Activated CD4-positive, alpha-beta memory T cell treated with anti-CD3 and anti-CD28 coated beads for 36 hours (primary cell): ENCODE measurements at regions not wholly inside any gene's neighbourhood (a gene's known extent, or its start where the extent isn't known, plus 50 kb on each side); places are given as distances from the start of the nearest gene placed in this dataset.
"Not testable (repeated sequence)": the region's sequence is repeated elsewhere in the genome, so short reads cannot be mapped to it uniquely, and the experiment has no call there.

Experiments
- CTCF ChIA-PET: fragments of 350-600 bp; sonication (Branson Sonifier 250); formaldehyde crosslinking; loops from one replicate; lab custom pipeline; 2021; ENCODE audit warnings: antibody characterized with exemption, inconsistent platforms; lab: Charles Lee
- POLR2A ChIA-PET: fragments of 350-600 bp; sonication (Branson Sonifier 250); formaldehyde crosslinking; loops from one replicate; lab custom pipeline; 2021; ENCODE audit warnings: antibody characterized with exemption; lab: Charles Lee
- DNase-seq: peaks from one replicate; pipeline ENCODE4 v3.0.0-alpha.2; 2020
- H3K27ac Mint-ChIP-seq: one replicate; pipeline ENCODE4 v1.8.0; 2021; ENCODE audit warnings: mixed read lengths
- H3K27me3 Mint-ChIP-seq: one replicate; pipeline ENCODE4 v1.8.0; 2021; ENCODE audit warnings: mixed read lengths
- H3K36me3 Mint-ChIP-seq: one replicate; pipeline ENCODE4 v1.8.0; 2021; ENCODE audit warnings: mixed read lengths
- H3K4me1 Mint-ChIP-seq: one replicate; pipeline ENCODE4 v1.8.0; 2021; ENCODE audit warnings: low read depth, mixed read lengths
- H3K4me3 Mint-ChIP-seq: one replicate; pipeline ENCODE4 v1.8.0; 2021; ENCODE audit warnings: mild to moderate bottlenecking, mixed read lengths
- H3K9me3 Mint-ChIP-seq: one replicate; pipeline ENCODE4 v1.8.0; 2021; ENCODE audit warnings: mixed read lengths
- intact Hi-C: fragments of 100-400 bp; cut with micrococcal nuclease; formaldehyde crosslinking; loops from one replicate; pipeline ENCODE4 v1.15.1; 2023

DNA sequence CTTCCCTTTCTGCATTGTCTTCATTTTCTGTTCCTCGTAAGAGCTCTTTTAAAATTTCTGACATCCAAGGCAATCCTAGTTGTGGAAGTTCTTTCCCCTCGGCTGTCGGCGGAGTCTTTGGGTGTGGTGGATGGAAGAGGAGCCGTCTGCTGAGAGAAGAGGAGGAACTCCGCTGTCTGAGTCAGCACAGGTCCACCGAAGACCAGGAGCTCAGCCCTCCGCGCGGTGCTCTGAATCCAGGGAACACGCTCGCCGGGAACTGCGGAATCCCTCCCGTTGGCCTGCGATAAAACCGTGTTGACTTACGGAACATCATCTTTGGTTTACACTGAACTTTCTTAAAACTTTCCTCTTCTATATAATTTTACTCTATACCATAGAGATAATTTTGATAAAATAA is 100.7 kb upstream of the IRX4 start:
- H3K4me1 Mint-ChIP-seq: no peaks in the 10 kb centered on the region
- H3K9me3 Mint-ChIP-seq: no peaks in the 10 kb centered on the region
- POLR2A ChIA-PET: no interaction called here
- no peak overlapping the region for H3K27ac Mint-ChIP-seq
- intact Hi-C loops: no loop called here
- no peaks in the 10 kb centered on the region for H3K36me3 Mint-ChIP-seq
- no peak for DNase-seq
- no peak overlapping the region for H3K4me3 Mint-ChIP-seq
- CTCF ChIA-PET: no interaction called here
- peaks cover 22% of the 10 kb centered on the region for H3K27me3 Mint-ChIP-seq

DNA sequence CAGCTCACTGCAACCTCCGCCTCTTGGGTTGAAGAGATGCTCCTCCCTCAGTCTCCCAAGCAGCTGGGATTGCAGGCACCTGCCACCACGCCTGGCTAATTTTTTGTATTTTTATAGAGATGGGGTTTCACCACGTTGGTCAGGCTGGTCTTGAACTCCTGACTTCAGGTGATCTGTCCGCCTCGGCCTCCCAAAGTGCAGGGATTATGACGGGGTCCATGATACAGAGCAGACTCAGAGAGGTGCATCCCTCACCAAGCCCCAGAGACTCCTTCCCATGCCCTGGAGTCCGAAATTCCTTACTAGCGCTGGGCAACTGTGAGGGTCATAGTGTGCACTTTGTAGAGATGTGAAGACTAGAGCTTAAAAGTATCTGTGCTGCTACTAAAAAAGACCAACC is 99.8 kb upstream of the IRX4 start:
- peaks cover 22% of the 10 kb centered on the region for H3K27me3 Mint-ChIP-seq
- H3K9me3 Mint-ChIP-seq, H3K4me3 Mint-ChIP-seq, POLR2A ChIA-PET, H3K27ac Mint-ChIP-seq, H3K4me1 Mint-ChIP-seq, DNase-seq, CTCF ChIA-PET, intact Hi-C loops, H3K36me3 Mint-ChIP-seq: not testable (repeated sequence)

- no peaks in the 10 kb centered on the region for H3K36me3 Mint-ChIP-seq
- CTCF ChIA-PET: no interaction called here
- no peak for DNase-seq
- H3K9me3 Mint-ChIP-seq: no peaks in the 10 kb centered on the region
- H3K27ac Mint-ChIP-seq: no peak overlapping the region
- H3K27me3 Mint-ChIP-seq: peaks cover 34% of the 10 kb centered on the region
- intact Hi-C loops: no loop called here
- POLR2A ChIA-PET: no interaction called here
- H3K4me1 Mint-ChIP-seq: no peaks in the 10 kb centered on the region
- H3K4me3 Mint-ChIP-seq: no peak overlapping the region
These were observed 93.4 kb upstream of the IRX4 start for GRCh38 chr5:1975898-1976765.

- no peaks in the 10 kb centered on the region for H3K36me3 Mint-ChIP-seq
- intact Hi-C loops: no loop called here
- ChIA-PET POLR2A (no interaction called here), CTCF (no interaction called here)
- no peak overlapping the region for H3K4me3 Mint-ChIP-seq
- DNase-seq: no peak
- no peaks in the 10 kb centered on the region for H3K9me3 Mint-ChIP-seq
- no peaks in the 10 kb centered on the region for H3K4me1 Mint-ChIP-seq
- no peak overlapping the region for H3K27ac Mint-ChIP-seq
- H3K27me3 Mint-ChIP-seq: peaks cover 34% of the 10 kb centered on the region
These were observed 92.6 kb upstream of the IRX4 start for GRCh38 chr5:1975406-1975715.

GRCh38 chr5:1974501-1975405 is 92.0 kb upstream of the IRX4 start:
- H3K9me3 Mint-ChIP-seq: no peaks in the 10 kb centered on the region
- no peaks in the 10 kb centered on the region for H3K36me3 Mint-ChIP-seq
- H3K27ac Mint-ChIP-seq: no peak overlapping the region
- ChIA-PET POLR2A (no interaction called here), CTCF (no interaction called here)
- intact Hi-C loops: no loop called here
- peaks cover 34% of the 10 kb centered on the region for H3K27me3 Mint-ChIP-seq
- DNase-seq: no peak
- H3K4me1 Mint-ChIP-seq: no peaks in the 10 kb centered on the region
- no peak overlapping the region for H3K4me3 Mint-ChIP-seq

DNA sequence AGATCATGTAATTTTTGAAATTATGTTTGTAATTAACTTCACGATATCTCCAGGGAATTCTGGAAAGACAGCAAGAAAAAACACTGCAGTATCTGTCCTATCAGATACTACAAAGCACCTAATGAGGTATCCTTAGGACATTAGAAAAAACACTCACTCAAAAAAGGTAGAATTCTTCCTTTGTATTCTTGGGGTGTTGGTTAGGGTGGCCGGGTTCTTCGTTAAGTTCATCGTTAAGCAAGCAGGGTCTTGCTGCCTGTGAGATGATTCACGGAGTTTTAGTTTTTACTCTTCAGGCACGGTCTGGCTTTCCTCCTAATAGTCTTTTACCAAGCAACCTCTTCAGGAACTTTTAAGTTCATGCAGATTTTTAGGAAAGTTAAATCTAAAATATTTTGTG is 91.4 kb upstream of the IRX4 start:
- H3K27ac Mint-ChIP-seq: no peak overlapping the region
- H3K9me3 Mint-ChIP-seq: no peaks in the 10 kb centered on the region
- ChIA-PET CTCF (no interaction called here), POLR2A (no interaction called here)
- no peak overlapping the region for H3K4me3 Mint-ChIP-seq
- no peaks in the 10 kb centered on the region for H3K4me1 Mint-ChIP-seq
- peaks cover 34% of the 10 kb centered on the region for H3K27me3 Mint-ChIP-seq
- no peak for DNase-seq
- H3K36me3 Mint-ChIP-seq: no peaks in the 10 kb centered on the region
- intact Hi-C loops: no loop called here

GRCh38 chr5:1973391-1974013 is 90.8 kb upstream of the IRX4 start:
- H3K9me3 Mint-ChIP-seq: no peaks in the 10 kb centered on the region
- DNase-seq: no peak
- no peaks in the 10 kb centered on the region for H3K36me3 Mint-ChIP-seq
- CTCF ChIA-PET: no interaction called here
- H3K4me3 Mint-ChIP-seq: no peak overlapping the region
- H3K27me3 Mint-ChIP-seq: peaks cover 31% of the 10 kb centered on the region
- intact Hi-C loops: no loop called here
- no peaks in the 10 kb centered on the region for H3K4me1 Mint-ChIP-seq
- no peak overlapping the region for H3K27ac Mint-ChIP-seq
- POLR2A ChIA-PET: no interaction called here

DNA sequence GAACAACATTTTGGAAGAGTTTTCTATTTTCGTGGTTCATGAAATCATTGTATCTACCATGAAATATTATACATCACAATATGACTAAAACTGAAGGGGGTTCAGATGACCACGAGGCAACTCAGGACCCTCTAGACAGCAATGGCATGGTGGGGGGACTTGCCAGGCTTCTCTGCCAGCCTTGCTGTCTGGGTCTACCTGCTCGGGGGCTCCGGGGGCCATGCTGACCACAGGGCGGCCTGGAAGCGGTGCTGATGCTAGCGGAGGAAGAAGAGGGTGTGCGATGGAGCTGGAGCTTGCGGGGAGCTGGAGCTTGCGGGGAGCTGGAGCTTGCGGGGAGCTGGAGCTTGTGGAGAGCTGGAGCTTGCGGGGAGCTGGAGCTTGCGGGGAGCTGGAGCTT is 89.2 kb upstream of the IRX4 start:
- POLR2A ChIA-PET: no interaction called here
- CTCF ChIA-PET: interaction anchor here (1.2 kb wide), 1 partner anchor 208 kb away, joined by 4 read pairs; no protein-coding TSS in a partner anchor
- H3K4me3 Mint-ChIP-seq: no peak overlapping the region
- H3K4me1 Mint-ChIP-seq: no peaks in the 10 kb centered on the region
- H3K36me3 Mint-ChIP-seq: no peaks in the 10 kb centered on the region
- no peak overlapping the region for H3K27ac Mint-ChIP-seq
- no peak for DNase-seq
- H3K27me3 Mint-ChIP-seq: peaks cover 26% of the 10 kb centered on the region
- intact Hi-C loops: no loop called here
- no peaks in the 10 kb centered on the region for H3K9me3 Mint-ChIP-seq

DNA sequence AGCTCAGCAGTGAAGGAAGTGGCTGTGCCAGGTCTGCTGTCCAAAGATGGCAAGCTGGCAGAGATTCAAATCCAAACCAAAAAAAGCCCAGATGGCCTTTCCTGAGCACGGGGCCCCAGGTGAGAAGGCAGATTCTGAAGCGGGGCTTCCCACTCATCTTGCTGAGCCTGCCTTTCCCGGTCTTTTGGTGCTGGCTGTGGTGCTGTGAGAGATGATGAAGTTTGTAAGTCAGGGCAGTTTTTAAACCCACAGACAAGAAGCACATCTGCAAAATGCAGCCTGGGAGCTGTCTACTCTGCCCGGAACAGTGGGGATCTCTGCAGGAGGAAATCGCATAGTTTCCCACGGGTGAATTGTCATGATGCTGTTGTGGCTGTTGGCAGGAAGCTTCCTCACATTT is 85.0 kb upstream of the IRX4 start:
- intact Hi-C loops: no loop called here
- no peaks in the 10 kb centered on the region for H3K4me1 Mint-ChIP-seq
- POLR2A ChIA-PET: no interaction called here
- CTCF ChIA-PET: no interaction called here
- H3K4me3 Mint-ChIP-seq: no peak overlapping the region
- no peaks in the 10 kb centered on the region for H3K9me3 Mint-ChIP-seq
- no peaks in the 10 kb centered on the region for H3K36me3 Mint-ChIP-seq
- H3K27me3 Mint-ChIP-seq: peaks cover 15% of the 10 kb centered on the region
- no peak for DNase-seq
- H3K27ac Mint-ChIP-seq: no peak overlapping the region

GRCh38 chr5:1966461-1966860 is 83.7 kb upstream of the IRX4 start:
- ChIA-PET POLR2A (no interaction called here), CTCF (no interaction called here)
- no peaks in the 10 kb centered on the region for H3K4me1 Mint-ChIP-seq
- H3K27me3 Mint-ChIP-seq: peaks cover 12% of the 10 kb centered on the region
- no peak for DNase-seq
- no peaks in the 10 kb centered on the region for H3K36me3 Mint-ChIP-seq
- H3K27ac Mint-ChIP-seq: no peak overlapping the region
- intact Hi-C loops: no loop called here
- H3K4me3 Mint-ChIP-seq: no peak overlapping the region
- H3K9me3 Mint-ChIP-seq: no peaks in the 10 kb centered on the region

GRCh38 chr5:1965925-1966324 is 83.2 kb upstream of the IRX4 start:
- no peaks in the 10 kb centered on the region for H3K9me3 Mint-ChIP-seq
- POLR2A ChIA-PET: no interaction called here
- no peaks in the 10 kb centered on the region for H3K4me1 Mint-ChIP-seq
- intact Hi-C loops: no loop called here
- H3K36me3 Mint-ChIP-seq: no peaks in the 10 kb centered on the region
- H3K4me3 Mint-ChIP-seq: no peak overlapping the region
- peaks cover 12% of the 10 kb centered on the region for H3K27me3 Mint-ChIP-seq
- DNase-seq: no peak
- H3K27ac Mint-ChIP-seq: no peak overlapping the region
- CTCF ChIA-PET: no interaction called here

- no peak overlapping the region for H3K4me3 Mint-ChIP-seq
- no peak overlapping the region for H3K27ac Mint-ChIP-seq
- intact Hi-C loops: no loop called here
- H3K36me3 Mint-ChIP-seq: no peaks in the 10 kb centered on the region
- POLR2A ChIA-PET: no interaction called here
- H3K4me1 Mint-ChIP-seq: no peaks in the 10 kb centered on the region
- H3K9me3 Mint-ChIP-seq: no peaks in the 10 kb centered on the region
- H3K27me3 Mint-ChIP-seq: peaks cover 14% of the 10 kb centered on the region
- DNase-seq: no peak
- CTCF ChIA-PET: no interaction called here
These were observed 81.3 kb upstream of the IRX4 start for GRCh38 chr5:1963941-1964451.
